AG10803 (cell line): ENCODE measurements at regions not wholly inside any gene's neighbourhood (a gene's known extent, or its start where the extent isn't known, plus 50 kb on each side); places are given as distances from the start of the nearest gene placed in this dataset.

Experiments
- DNase-seq: peaks from one replicate; pipeline ENCODE4 v3.0.0; 2010; ENCODE audit warnings: low read depth
- H3K4me3 ChIP-seq: 2 replicates; pipeline ENCODE4 v1.5.1; 2011; ENCODE audit warnings: mild to moderate bottlenecking, low read length, control low read depth
- CTCF ChIP-seq: conservative IDR thresholded peaks from 2 replicates; pipeline ENCODE4 v1.5.1; 2011; ENCODE audit warnings: mild to moderate bottlenecking, low read length, control low read depth, inconsistent platforms

- H3K4me3 ChIP-seq: no peak overlapping the region
- no peak for TF ChIP-seq CTCF
- no peak for DNase-seq
Observed at GRCh38 chr16:6863135-6863534, 469.5 kb upstream of the RBFOX1 start.

- H3K4me3 ChIP-seq: no peak overlapping the region
- DNase-seq: no peak
- TF ChIP-seq CTCF: no peak
Observed at GRCh38 chr16:6861815-6862477, 470.7 kb upstream of the RBFOX1 start.

- no peak overlapping the region for H3K4me3 ChIP-seq
- DNase-seq: no peak
- no peak for TF ChIP-seq CTCF
Observed at GRCh38 chr16:6861135-6861814, 471.4 kb upstream of the RBFOX1 start.

- DNase-seq: no peak
- no peak overlapping the region for H3K4me3 ChIP-seq
- TF ChIP-seq CTCF: no peak
Observed at GRCh38 chr16:6857575-6857974, 475.1 kb upstream of the RBFOX1 start.

- no peak overlapping the region for H3K4me3 ChIP-seq
- DNase-seq: no peak
- TF ChIP-seq CTCF: no peak
Observed at GRCh38 chr16:6856578-6856977, 476.1 kb upstream of the RBFOX1 start.

DNA sequence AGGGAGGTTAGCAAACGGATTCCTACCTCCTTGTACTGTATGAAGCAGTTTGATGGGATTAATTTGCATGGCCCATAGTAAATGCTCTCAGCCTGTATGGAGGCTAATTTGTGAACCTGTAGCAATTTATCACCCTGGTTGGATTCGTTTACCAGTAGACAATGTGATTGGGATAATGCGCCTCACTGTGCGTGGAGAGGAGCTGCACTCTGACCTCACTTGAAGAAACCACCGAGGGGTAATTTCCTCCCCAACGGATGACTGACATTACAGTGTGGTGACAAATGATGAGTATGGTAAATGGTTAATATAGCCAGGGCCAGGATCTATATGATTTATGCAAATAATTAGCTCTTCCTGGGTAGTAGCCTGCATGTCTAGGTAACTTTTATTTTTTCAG, 479.1 kb upstream of the RBFOX1 start:
- TF ChIP-seq CTCF: no peak
- no peak overlapping the region for H3K4me3 ChIP-seq
- DNase-seq: no peak

DNA sequence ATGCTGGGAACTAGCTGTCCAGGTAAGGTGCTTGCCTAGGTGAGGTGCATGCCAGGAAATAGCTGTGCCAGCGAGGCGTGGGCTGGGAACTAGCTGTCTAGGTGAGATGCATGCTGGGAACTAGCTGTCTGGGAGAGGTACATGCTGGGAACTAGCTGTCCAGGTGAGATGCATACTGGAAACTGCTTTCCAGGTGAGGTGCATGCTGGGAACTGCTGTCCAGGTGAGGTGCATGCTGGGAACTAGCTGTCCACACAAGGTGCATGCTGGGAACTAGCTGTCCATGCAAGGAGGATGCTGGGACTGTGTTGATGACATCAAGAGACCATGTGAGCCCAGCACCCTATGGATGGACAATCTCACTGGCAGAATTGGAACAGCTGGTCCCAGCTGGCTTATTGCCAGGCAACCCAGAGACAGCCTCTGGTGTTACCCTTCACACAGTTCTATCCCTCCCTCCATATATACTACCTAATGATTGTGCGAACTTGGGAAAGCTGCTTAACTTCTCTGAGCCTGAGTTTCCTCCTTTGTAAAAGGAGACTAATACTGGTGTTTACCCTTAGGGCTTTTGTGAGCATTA, 479.9 kb upstream of the RBFOX1 start:
- H3K4me3 ChIP-seq: no peak overlapping the region
- TF ChIP-seq CTCF: no peak
- DNase-seq: no peak
